NT2/D1 (cell line): ENCODE measurements at regions not wholly inside any gene's neighbourhood (a gene's known extent, or its start where the extent isn't known, plus 50 kb on each side); places are given as distances from the start of the nearest gene placed in this dataset.

Experiments used
- SUZ12 ChIP-seq: IDR thresholded peaks from 2 replicates; pipeline ENCODE4 v1.6.1; 2011; ENCODE audit not compliant: insufficient read length, insufficient read depth; ENCODE audit errors: extremely low read depth
- YY1 ChIP-seq: IDR thresholded peaks from 2 replicates; pipeline ENCODE4 v1.6.1; 2011; ENCODE audit not compliant: insufficient read length, insufficient read depth
- ZNF274 ChIP-seq: IDR thresholded peaks from 2 replicates; pipeline ENCODE4 v1.6.1; 2011; ENCODE audit warnings: mild to moderate bottlenecking, low read depth, low read length

GRCh38 chr5:104375345-104375744 lies 812.8 kb upstream of the NUDT12 start:
- TF ChIP-seq ZNF274 (no peak), SUZ12 (no peak), YY1 (no peak)
